DOHH2 (cell line): ENCODE measurements at regions not wholly inside any gene's neighbourhood (a gene's known extent, or its start where the extent isn't known, plus 50 kb on each side); places are given as distances from the start of the nearest gene placed in this dataset.

Source experiments
- H3F3A ChIP-seq: fragments of 200-600 bp; sonication (generic), shearing (Covaris generic); 2 replicates; pipeline ENCODE4 v1.6.0; 2016; ENCODE audit warnings: antibody characterized with exemption, mild to moderate bottlenecking; ENCODE audit not compliant: control insufficient read depth, insufficient read depth
- H3K27ac ChIP-seq: fragments of 200-600 bp; sonication (generic); 2 replicates; pipeline ENCODE4 v1.5.1; 2014; ENCODE audit warnings: low read depth, mild to moderate bottlenecking, low read length, moderate library complexity
- H3K27me3 ChIP-seq: fragments of 200-600 bp; sonication (generic); 2 replicates; pipeline ENCODE4 v1.6.1; 2014; ENCODE audit warnings: mild to moderate bottlenecking, low read length, mixed read lengths; ENCODE audit not compliant: control insufficient read depth
- H3K36me3 ChIP-seq: fragments of 200-600 bp; sonication (generic); 2 replicates; pipeline ENCODE4 v1.6.1; 2014; ENCODE audit warnings: mild to moderate bottlenecking, low read length, moderate library complexity, mixed read lengths; ENCODE audit not compliant: control insufficient read depth
- H3K4me1 ChIP-seq: fragments of 200-600 bp; sonication (generic); 2 replicates; pipeline ENCODE4 v1.6.1; 2014; ENCODE audit warnings: mild to moderate bottlenecking, low read length, mixed read lengths; ENCODE audit not compliant: control insufficient read depth
- H3K4me2 ChIP-seq: fragments of 200-600 bp; sonication (generic); 2 replicates; pipeline ENCODE4 v1.6.0; 2014; ENCODE audit warnings: mild to moderate bottlenecking, low read length, moderate library complexity
- H3K4me3 ChIP-seq: fragments of 200-600 bp; sonication (generic); 2 replicates; pipeline ENCODE4 v1.5.1; 2014; ENCODE audit warnings: mild to moderate bottlenecking, low read length, mixed read lengths
- H3K79me2 ChIP-seq: fragments of 200-600 bp; sonication (generic); 2 replicates; pipeline ENCODE4 v1.6.1; 2014; ENCODE audit warnings: mild to moderate bottlenecking, low read length, mixed read lengths; ENCODE audit not compliant: control insufficient read depth
- H3K9me2 ChIP-seq: fragments of 200-600 bp; sonication (generic); replicated peaks from 2 replicates; pipeline ENCODE4 v1.6.1; 2014; ENCODE audit warnings: mild to moderate bottlenecking, low read length, mixed read lengths; ENCODE audit not compliant: control insufficient read depth
- H3K9me3 ChIP-seq: fragments of 200-600 bp; sonication (generic); 2 replicates; pipeline ENCODE4 v1.6.1; 2014; ENCODE audit warnings: antibody characterized with exemption, low read length, mixed read lengths; ENCODE audit not compliant: control insufficient read depth, insufficient read depth
- H4K20me1 ChIP-seq: fragments of 200-600 bp; sonication (generic); 2 replicates; pipeline ENCODE4 v1.6.0; 2014; ENCODE audit warnings: low read depth, mild to moderate bottlenecking, antibody characterized with exemption, low read length, moderate library complexity; ENCODE audit not compliant: control insufficient read depth, insufficient read depth
- CTCF ChIP-seq: fragments of 200-600 bp; sonication (generic); IDR thresholded peaks from one replicate; pipeline ENCODE4 v1.5.1; 2014; ENCODE audit warnings: antibody characterized with exemption, mild to moderate bottlenecking, low read depth, low read length; ENCODE audit not compliant: poor library complexity, severe bottlenecking
- EZH2phosphoT487 ChIP-seq: fragments of 200-600 bp; sonication (generic); IDR thresholded peaks from 2 replicates; pipeline ENCODE4 v1.6.1; 2017; ENCODE audit warnings: borderline replicate concordance, mild to moderate bottlenecking, antibody characterized with exemption, low read length, moderate library complexity, mixed read lengths

GRCh38 chr17:34485999-34486398, 93.4 kb upstream of the TMEM132E start:
- Histone ChIP-seq H3K79me2 (no peaks in the 10 kb centered on the region), H3K9me2 (no peaks in the 10 kb centered on the region), H3K27ac (no peak overlapping the region), H4K20me1 (no peaks in the 10 kb centered on the region), H3K4me1 (no peaks in the 10 kb centered on the region), H3K9me3 (no peaks in the 10 kb centered on the region), H3F3A (no peaks in the 10 kb centered on the region), H3K4me3 (no peak overlapping the region), H3K4me2 (no peak overlapping the region), H3K27me3 (no peaks in the 10 kb centered on the region), H3K36me3 (no peaks in the 10 kb centered on the region)
- TF ChIP-seq CTCF (no peak), EZH2phosphoT487 (no peak)

- Histone ChIP-seq H3K4me3 (no peak overlapping the region), H3K9me2 (no peaks in the 10 kb centered on the region), H3K36me3 (no peaks in the 10 kb centered on the region), H3F3A (no peaks in the 10 kb centered on the region), H3K4me1 (no peaks in the 10 kb centered on the region), H4K20me1 (no peaks in the 10 kb centered on the region), H3K9me3 (no peaks in the 10 kb centered on the region), H3K4me2 (no peak overlapping the region), H3K27ac (no peak overlapping the region), H3K27me3 (no peaks in the 10 kb centered on the region), H3K79me2 (no peaks in the 10 kb centered on the region)
- no peak for TF ChIP-seq EZH2phosphoT487
- no peak for TF ChIP-seq CTCF
Measured at GRCh38 chr17:34484193-34484733, 95.1 kb upstream of the TMEM132E start.

- H3F3A ChIP-seq, result no peaks in the 10 kb centered on the region
- no peaks in the 10 kb centered on the region for H3K4me1 ChIP-seq
- no peak overlapping the region for H3K4me3 ChIP-seq
- H4K20me1 ChIP-seq, result no peaks in the 10 kb centered on the region
- H3K36me3 ChIP-seq, result no peaks in the 10 kb centered on the region
- no peak overlapping the region for H3K27ac ChIP-seq
- H3K79me2 ChIP-seq, result no peaks in the 10 kb centered on the region
- H3K9me3 ChIP-seq, result no peaks in the 10 kb centered on the region
- no peaks in the 10 kb centered on the region for H3K9me2 ChIP-seq
- H3K27me3 ChIP-seq, result no peaks in the 10 kb centered on the region
- TF ChIP-seq EZH2phosphoT487 (no peak), CTCF (no peak)
- no peak overlapping the region for H3K4me2 ChIP-seq
Measured at GRCh38 chr17:34482730-34483129, 96.7 kb upstream of the TMEM132E start.
